Left ventricle myocardium superior (tissue), 1 donor: ENCODE measurements at regions not wholly inside any gene's neighbourhood (a gene's known extent, or its start where the extent isn't known, plus 50 kb on each side); places are given as distances from the start of the nearest gene placed in this dataset.
"Not testable (repeated sequence)": the region's sequence is repeated elsewhere in the genome, so short reads cannot be mapped to it uniquely, and the experiment has no call there.

ENCODE experiments used
- ATAC-seq: fragments of 200-7000 bp; cut with Tn5 transposase; one replicate; pipeline ENCODE4 v1.9.1; 2020; ENCODE audit warnings: mild to moderate bottlenecking, moderate library complexity
- DNase-seq: peaks from one replicate; pipeline ENCODE4 v3.0.0-alpha.2; 2020
- intact Hi-C: fragments of 100-400 bp; cut with micrococcal nuclease; formaldehyde crosslinking; loops from one replicate; pipeline ENCODE4 v1.11.0; 2022
- donor health status: DM: no; HTN: yes; CAD: no; lungs with severe emphysema.

DNA sequence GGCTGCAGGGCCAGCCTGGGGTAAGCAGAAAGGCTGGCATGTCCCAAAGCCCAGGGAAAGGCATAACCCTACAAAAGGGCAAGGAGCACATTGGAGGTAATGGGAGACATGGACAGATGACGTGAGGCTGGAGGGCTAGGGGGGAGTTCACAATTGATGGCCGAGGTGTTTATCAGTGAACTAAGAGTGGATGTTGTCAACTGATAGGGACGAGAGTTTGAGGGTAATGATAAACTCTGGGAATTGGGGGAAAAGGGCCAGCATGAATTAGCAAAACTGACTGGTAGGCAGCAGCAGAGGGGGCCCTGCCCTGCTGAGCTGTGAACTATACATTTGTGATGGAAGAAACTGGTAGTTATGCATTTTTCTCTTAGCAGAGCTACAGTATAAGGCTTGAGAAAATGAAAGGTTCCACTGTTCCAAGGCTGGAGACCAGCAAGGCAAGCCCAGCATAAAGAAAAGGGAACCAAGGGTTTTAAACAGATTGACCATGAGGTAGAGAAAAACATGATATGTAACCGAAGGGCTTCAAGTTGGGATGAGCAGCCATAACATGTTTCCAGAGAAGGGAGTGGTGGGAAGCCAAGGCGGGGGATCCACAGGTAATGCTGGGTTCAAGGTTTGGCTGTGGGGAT is 98.1 kb upstream of the MLN start:
- ATAC-seq (no peak), DNase-seq (no peak)
- intact Hi-C loops: no loop called here

DNA sequence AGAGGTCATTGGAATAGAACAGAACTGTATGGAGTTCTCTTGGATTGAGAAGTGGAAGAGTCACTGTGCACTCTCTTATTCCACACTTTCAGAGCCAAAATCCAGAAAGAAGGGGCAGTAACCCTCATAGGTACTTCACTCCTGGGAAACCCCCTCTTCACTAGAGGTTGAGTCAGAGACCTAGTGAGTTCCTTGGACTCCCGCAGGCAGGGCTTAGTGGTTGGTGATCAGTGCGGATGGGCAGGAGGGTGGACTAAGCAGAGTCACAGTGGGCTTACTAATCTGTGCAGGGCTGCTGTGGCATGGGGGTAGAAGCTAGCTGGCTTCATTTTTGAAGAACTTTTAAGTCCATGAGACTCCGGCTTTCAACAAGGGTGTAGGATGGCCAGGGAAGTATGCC is 95.0 kb upstream of the MLN start:
- ATAC-seq (no peak), DNase-seq (no peak)
- intact Hi-C loops: no loop called here

- intact Hi-C loops: no loop called here
- DNase-seq (no peak), ATAC-seq (no peak)
Observed at GRCh38 chr6:33897189-33897780, 93.5 kb upstream of the MLN start.

DNA sequence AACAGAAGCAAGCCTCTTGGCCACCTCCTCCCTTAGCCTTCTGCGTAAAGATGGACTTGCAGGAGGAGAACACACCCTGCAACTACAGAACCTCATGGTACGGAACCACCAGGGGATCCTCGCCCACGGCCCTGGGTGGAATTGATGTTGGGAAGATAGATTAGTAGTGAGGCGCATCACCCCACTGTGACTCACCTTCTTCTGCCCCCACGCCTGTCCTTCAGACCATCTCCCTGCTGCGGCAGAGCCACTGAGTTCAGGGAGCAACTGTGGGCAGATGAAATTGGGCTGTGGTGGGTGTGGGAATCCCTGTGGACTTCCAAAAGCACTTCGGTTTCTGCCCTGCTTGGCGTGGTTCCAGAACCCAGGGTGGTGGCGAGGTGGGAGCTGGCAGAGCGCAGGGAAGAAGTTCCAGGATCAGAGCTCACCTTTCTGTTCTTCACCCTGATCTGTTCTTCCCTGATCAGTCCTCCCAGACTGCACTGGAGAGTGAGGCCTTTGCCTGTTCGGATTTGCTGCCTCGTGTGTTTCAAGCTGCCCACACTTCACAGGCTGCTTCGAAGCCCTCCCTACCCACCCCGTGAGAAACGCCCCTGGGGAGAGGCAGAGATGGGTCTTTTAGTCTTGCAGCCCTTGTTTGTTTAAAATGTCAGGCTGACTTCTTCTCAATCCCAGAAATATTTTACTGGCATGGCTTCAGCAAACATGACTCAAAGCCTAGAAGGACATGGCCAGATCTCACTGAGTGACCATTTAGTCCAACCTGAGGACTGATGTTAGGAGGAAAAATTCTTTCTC is 92.8 kb upstream of the MLN start:
- intact Hi-C loops: no loop called here
- DNase-seq (no peak), ATAC-seq (no peak)

DNA sequence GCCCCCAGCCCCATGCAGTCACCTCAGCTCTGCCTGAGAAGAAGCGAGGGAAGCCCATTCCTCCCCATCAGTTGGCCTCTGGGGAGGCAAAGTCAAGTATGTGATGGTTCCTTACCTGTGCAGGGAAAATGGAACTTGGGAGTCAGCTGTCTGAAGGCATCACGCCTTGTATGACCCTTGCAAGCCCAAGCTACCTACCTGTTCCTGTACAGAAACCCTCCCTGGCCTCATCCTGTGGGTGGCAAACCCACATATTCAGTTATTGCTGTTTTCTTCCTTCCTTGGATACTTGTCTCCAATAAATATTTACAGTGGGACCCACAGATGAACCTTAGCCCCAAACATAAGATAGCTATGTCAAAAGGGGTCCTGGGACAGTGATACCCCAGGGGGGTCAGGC is 92.2 kb upstream of the MLN start:
- intact Hi-C loops: no loop called here
- ATAC-seq (no peak), DNase-seq (no peak)

- intact Hi-C loops: no loop called here
- DNase-seq (no peak), ATAC-seq (no peak)
Observed at GRCh38 chr6:33895296-33895695, 91.5 kb upstream of the MLN start.

GRCh38 chr6:33894438-33894837 is 90.6 kb upstream of the MLN start:
- intact Hi-C loops: no loop called here
- no peak for DNase-seq
- peak; percentile 83 for ATAC-seq

GRCh38 chr6:33892581-33893346 is 89.0 kb upstream of the MLN start:
- DNase-seq (no peak), ATAC-seq (no peak)
- intact Hi-C loops: no loop called here

GRCh38 chr6:33888664-33889200 is 84.9 kb upstream of the MLN start:
- intact Hi-C loops: no loop called here
- no peak for DNase-seq
- ATAC-seq: no peak

GRCh38 chr6:33888183-33888582 is 84.4 kb upstream of the MLN start:
- intact Hi-C loops: no loop called here
- DNase-seq: peak; percentile 6
- no peak for ATAC-seq

GRCh38 chr6:33886673-33887144 is 82.9 kb upstream of the MLN start:
- intact Hi-C loops: no loop called here
- ATAC-seq: peak; percentile 93
- DNase-seq: peak; percentile 86

- intact Hi-C loops: no loop called here
- ATAC-seq (no peak), DNase-seq (peak; percentile 8)
Observed at GRCh38 chr6:33885132-33886057, 81.6 kb upstream of the MLN start.

GRCh38 chr6:33883621-33884020 is 79.8 kb upstream of the MLN start:
- ATAC-seq, intact Hi-C loops: not testable (repeated sequence)
- DNase-seq: peak; percentile 2

GRCh38 chr6:33882154-33882553 is 78.4 kb upstream of the MLN start:
- intact Hi-C loops: no loop called here
- ATAC-seq: peak; percentile 51

GRCh38 chr6:33880766-33881165 is 77.0 kb upstream of the MLN start:
- ATAC-seq: no peak
- intact Hi-C loops: no loop called here
- DNase-seq: peak; percentile 4

More at GRCh38 chr6:33882154-33882553, 78.4 kb upstream of the MLN start:
- DNase-seq: peak; percentile 29

GRCh38 chr6:33880104-33880678 is 76.4 kb upstream of the MLN start:
- intact Hi-C loops: no loop called here
- ATAC-seq (no peak), DNase-seq (peak; percentile 7)

DNA sequence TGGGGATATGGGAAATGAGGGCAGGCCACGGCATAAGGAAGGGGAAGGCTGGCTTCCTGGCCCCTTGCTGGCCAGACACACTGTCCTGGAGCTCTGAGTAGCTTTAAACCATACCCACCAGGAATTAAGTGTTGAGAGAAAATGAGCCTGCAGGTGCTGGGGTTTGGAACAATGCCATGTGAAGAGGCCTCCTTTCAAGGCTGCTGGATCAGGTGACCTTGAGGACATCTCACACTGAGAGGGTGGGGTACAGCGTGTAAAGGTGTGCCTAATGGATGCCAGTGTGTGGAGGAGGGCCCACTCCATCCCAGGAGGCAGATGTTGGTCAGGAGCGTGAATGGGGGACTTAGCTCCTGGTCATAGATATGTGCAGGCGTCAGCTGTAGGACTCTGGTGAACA is 74.8 kb upstream of the MLN start:
- DNase-seq (peak; percentile 10), ATAC-seq (no peak)
- intact Hi-C loops: no loop called here

DNA sequence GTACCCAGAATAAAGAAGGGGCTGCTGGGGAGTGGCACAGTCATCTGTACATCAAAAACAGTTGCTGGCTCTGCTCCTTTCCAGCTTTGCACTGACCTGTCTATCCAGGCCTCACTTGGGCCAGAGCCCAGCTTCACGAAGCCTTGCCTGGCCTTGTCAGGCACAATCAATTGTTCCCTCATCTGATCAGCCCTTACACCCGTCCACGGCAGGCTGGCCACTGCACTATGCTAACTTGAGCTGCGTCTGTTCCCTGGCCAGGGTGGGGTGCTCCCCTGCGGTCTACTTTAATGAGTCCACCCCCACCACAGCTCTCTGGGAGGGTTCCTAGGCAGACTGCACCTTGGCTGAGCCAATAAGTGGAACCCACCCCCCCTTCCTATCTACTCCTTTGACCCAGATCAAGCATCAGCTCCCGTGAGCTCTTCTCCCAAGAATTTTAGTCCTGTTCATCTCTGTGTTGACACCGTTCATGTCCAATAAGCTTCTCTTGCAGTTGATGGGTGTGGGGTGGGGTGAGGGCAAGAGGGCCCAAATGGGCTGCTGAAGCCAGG is 74.3 kb upstream of the MLN start:
- DNase-seq (peak; percentile 15), ATAC-seq (no peak)
- intact Hi-C loops: no loop called here
